Ishikawa (cell line): ENCODE measurements at regions not wholly inside any gene's neighbourhood (a gene's known extent, or its start where the extent isn't known, plus 50 kb on each side); places are given as distances from the start of the nearest gene placed in this dataset.

ENCODE experiments used
- CEBPB ChIP-seq: IDR thresholded peaks from 2 replicates; pipeline ENCODE4 v1.6.1; 2012
- CREB1 ChIP-seq: IDR thresholded peaks from 2 replicates; pipeline ENCODE4 v1.6.1; 2012; ENCODE audit warnings: low read depth
- EGR1 ChIP-seq: IDR thresholded peaks from 2 replicates; pipeline ENCODE4 v1.6.1; 2012
- EP300 ChIP-seq: IDR thresholded peaks from 2 replicates; pipeline ENCODE4 v1.6.1; 2012; ENCODE audit warnings: borderline replicate concordance
- FOXM1 ChIP-seq: IDR thresholded peaks from 2 replicates; pipeline ENCODE4 v1.6.1; 2012; ENCODE audit warnings: low read depth, borderline replicate concordance
- NFIC ChIP-seq: IDR thresholded peaks from 2 replicates; pipeline ENCODE4 v1.6.1; 2012
- RAD21 ChIP-seq: IDR thresholded peaks from 2 replicates; pipeline ENCODE4 v1.6.1; 2012; ENCODE audit warnings: low read depth
- REST ChIP-seq: IDR thresholded peaks from 2 replicates; pipeline ENCODE4 v1.6.1; 2012; ENCODE audit warnings: low read depth, mild to moderate bottlenecking
- TAF1 ChIP-seq: IDR thresholded peaks from 2 replicates; pipeline ENCODE4 v1.6.1; 2012; ENCODE audit warnings: low read depth, mild to moderate bottlenecking
- TCF12 ChIP-seq: IDR thresholded peaks from 2 replicates; pipeline ENCODE4 v1.6.1; 2012; ENCODE audit warnings: low read depth
- TEAD4 ChIP-seq: IDR thresholded peaks from 2 replicates; pipeline ENCODE4 v1.6.1; 2012
- YY1 ChIP-seq: IDR thresholded peaks from 2 replicates; pipeline ENCODE4 v1.6.1; 2012; ENCODE audit warnings: low read depth
- ZBTB7A ChIP-seq: IDR thresholded peaks from 2 replicates; pipeline ENCODE4 v1.6.1; 2012; ENCODE audit warnings: low read depth
- TF ChIP-seq, protein P1 (sequence below): IDR thresholded peaks from 2 replicates; pipeline ENCODE4 v1.6.1; 2012
- TF ChIP-seq, protein P2 (sequence below): IDR thresholded peaks from 2 replicates; pipeline ENCODE4 v1.6.1; 2012

- TF ChIP-seq TAF1 (no peak), EGR1 (no peak), FOXM1 (no peak), CEBPB (no peak), NFIC (no peak), REST (no peak), EP300 (no peak)
- TF ChIP-seq, protein P1, sequence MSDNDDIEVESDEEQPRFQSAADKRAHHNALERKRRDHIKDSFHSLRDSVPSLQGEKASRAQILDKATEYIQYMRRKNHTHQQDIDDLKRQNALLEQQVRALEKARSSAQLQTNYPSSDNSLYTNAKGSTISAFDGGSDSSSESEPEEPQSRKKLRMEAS, result no peak
Measured at GRCh38 chr2:200243441-200243840, 63.1 kb upstream of the SPATS2L start.

- TF ChIP-seq FOXM1, result no peak
- TF ChIP-seq EGR1, result no peak
- TF ChIP-seq, protein P2, sequence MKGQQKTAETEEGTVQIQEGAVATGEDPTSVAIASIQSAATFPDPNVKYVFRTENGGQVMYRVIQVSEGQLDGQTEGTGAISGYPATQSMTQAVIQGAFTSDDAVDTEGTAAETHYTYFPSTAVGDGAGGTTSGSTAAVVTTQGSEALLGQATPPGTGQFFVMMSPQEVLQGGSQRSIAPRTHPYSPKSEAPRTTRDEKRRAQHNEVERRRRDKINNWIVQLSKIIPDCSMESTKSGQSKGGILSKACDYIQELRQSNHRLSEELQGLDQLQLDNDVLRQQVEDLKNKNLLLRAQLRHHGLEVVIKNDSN, result no peak
- no peak for TF ChIP-seq EP300
- no peak for TF ChIP-seq YY1
- TF ChIP-seq, protein P1, result no peak
- TF ChIP-seq NFIC, result no peak
- TF ChIP-seq RAD21, result no peak
- TF ChIP-seq TAF1, result no peak
- TF ChIP-seq CEBPB, result no peak
- TF ChIP-seq TEAD4, result no peak
- TF ChIP-seq ZBTB7A, result no peak
- no peak for TF ChIP-seq TCF12
- TF ChIP-seq REST, result no peak
- no peak for TF ChIP-seq CREB1
Measured at GRCh38 chr2:200244111-200244510, 62.4 kb upstream of the SPATS2L start.

- TF ChIP-seq TEAD4 (no peak), YY1 (no peak), RAD21 (no peak), TCF12 (no peak), NFIC (no peak), CREB1 (no peak), CEBPB (no peak), TAF1 (no peak), EGR1 (no peak), ZBTB7A (no peak), EP300 (no peak), REST (no peak)
- TF ChIP-seq, protein P2, result no peak
- TF ChIP-seq, protein P1, result no peak
Measured at GRCh38 chr2:200247494-200247893, 59.0 kb upstream of the SPATS2L start.

DNA sequence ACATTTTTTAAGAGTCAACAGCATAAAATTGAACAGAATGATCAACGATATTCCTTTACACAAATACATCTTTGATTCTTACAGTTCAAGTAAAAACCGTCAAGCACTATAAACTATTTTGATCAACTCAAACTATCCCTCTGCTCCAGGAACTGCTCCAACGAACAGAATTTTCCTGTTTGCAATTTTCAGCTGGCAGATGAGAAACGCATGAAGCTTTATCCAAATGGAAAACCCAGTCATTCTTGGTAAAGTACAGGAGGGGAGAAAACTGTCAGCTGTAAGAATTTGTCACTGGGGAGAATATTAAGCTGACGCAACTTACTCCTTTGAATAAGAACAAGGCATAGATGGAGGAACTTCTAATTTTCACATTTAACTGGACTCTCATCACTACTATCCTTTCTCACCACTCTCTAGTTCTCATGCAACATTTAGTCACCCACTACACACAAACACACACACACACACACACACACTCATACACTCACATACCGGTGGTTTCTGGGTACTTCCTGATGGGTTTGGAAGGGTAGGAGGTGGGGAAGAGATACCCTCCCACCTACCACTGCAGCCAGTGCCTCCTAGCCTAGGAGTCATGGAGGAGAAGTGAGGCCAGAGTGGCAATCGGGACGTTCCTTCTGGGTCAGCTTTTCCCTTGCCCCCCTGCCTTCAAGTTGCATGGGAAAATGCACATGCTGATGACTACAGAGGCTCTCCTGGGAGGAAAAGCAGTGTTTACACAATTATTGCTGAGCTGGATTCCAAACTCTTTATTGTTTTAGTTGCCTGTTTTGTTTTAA, 54.0 kb upstream of the SPATS2L start:
- no peak for TF ChIP-seq ZBTB7A
- TF ChIP-seq, protein P1, result no peak
- TF ChIP-seq, protein P2, result no peak
- TF ChIP-seq RAD21, result no peak
- TF ChIP-seq TEAD4, result no peak
- TF ChIP-seq YY1, result no peak
- TF ChIP-seq EP300, result no peak
- TF ChIP-seq TAF1, result no peak
- TF ChIP-seq FOXM1, result no peak
- TF ChIP-seq EGR1, result no peak
- no peak for TF ChIP-seq CREB1
- TF ChIP-seq NFIC, result no peak
- TF ChIP-seq CEBPB, result no peak
- no peak for TF ChIP-seq REST
- TF ChIP-seq TCF12, result no peak
